ENCODE measurements at regions not wholly inside any gene's neighbourhood (a gene's known extent, or its start where the extent isn't known, plus 50 kb on each side); places are given as distances from the start of the nearest gene placed in this dataset.

- no peak for TF ChIP-seq CTCF (IDR thresholded peaks at IDR 0.05)
- TF ChIP-seq POLR2A (IDR thresholded peaks at IDR 0.05) = no peak
Observed at GRCh38 chr3:6549296-6549695, 311.6 kb upstream of the GRM7 start.
